ENCODE measurements at regions not wholly inside any gene's neighbourhood (a gene's known extent, or its start where the extent isn't known, plus 50 kb on each side); places are given as distances from the start of the nearest gene placed in this dataset.

- no peak for ATAC-seq
- intact Hi-C loops (cut with DNase I) = no loop called here
- Histone ChIP-seq H3K36me3 (no peaks in the 10 kb centered on the region), H3K4me1 (no peaks in the 10 kb centered on the region), H3K27me3 (no peaks in the 10 kb centered on the region), H3K4me3 (no peak overlapping the region), H3K9me3 (no peaks in the 10 kb centered on the region), H3K27ac (no peak overlapping the region)
- 68 to 79% (median 76%) methylated on average over 5 of the region's 5 CpGs for WGBS, 4 donors
- TF ChIP-seq CTCF (IDR thresholded peaks at IDR 0.05) (no peak), POLR2A (IDR thresholded peaks at IDR 0.05) (no peak)
- DNase-seq = no peak
Observed at GRCh38 chr20:55782224-55782911, 223.0 kb downstream of the CBLN4 start.

- no peak for ATAC-seq
- Histone ChIP-seq H3K27ac (no peak overlapping the region), H3K27me3 (no peaks in the 10 kb centered on the region), H3K4me3 (no peak overlapping the region), H3K36me3 (no peaks in the 10 kb centered on the region), H3K4me1 (no peaks in the 10 kb centered on the region), H3K9me3 (no peaks in the 10 kb centered on the region)
- TF ChIP-seq CTCF (IDR thresholded peaks at IDR 0.05) (no peak), POLR2A (IDR thresholded peaks at IDR 0.05) (no peak)
- no peak for DNase-seq
- WGBS, 4 donors = 70 to 77% (median 77%) methylated on average over 5 of the region's 5 CpGs
- intact Hi-C loops (cut with DNase I) = no loop called here
Observed at GRCh38 chr20:55778796-55779195, 226.5 kb downstream of the CBLN4 start.

- H3K27ac ChIP-seq = no peak overlapping the region
- H3K27me3 ChIP-seq = no peaks in the 10 kb centered on the region
- intact Hi-C loops (cut with DNase I) = no loop called here
- 73 to 82% (median 76%) methylated on average over 2 of the region's 2 CpGs for WGBS, 4 donors
- H3K36me3 ChIP-seq = no peaks in the 10 kb centered on the region
- TF ChIP-seq POLR2A (IDR thresholded peaks at IDR 0.05) (no peak), CTCF (IDR thresholded peaks at IDR 0.05) (no peak)
- ATAC-seq = no peak
- H3K4me1 ChIP-seq = no peaks in the 10 kb centered on the region
- no peaks in the 10 kb centered on the region for H3K9me3 ChIP-seq
- H3K4me3 ChIP-seq = no peak overlapping the region
- no peak for DNase-seq
Observed at GRCh38 chr20:55777641-55778040, 227.7 kb downstream of the CBLN4 start.

GRCh38 chr20:55776176-55776575 is 229.1 kb downstream of the CBLN4 start:
- H3K4me3 ChIP-seq = no peak overlapping the region
- no peaks in the 10 kb centered on the region for H3K9me3 ChIP-seq
- H3K27ac ChIP-seq = no peak overlapping the region
- H3K27me3 ChIP-seq = no peaks in the 10 kb centered on the region
- no peak for ATAC-seq
- H3K36me3 ChIP-seq = no peaks in the 10 kb centered on the region
- no peaks in the 10 kb centered on the region for H3K4me1 ChIP-seq
- no peak for DNase-seq
- 81 to 85% (median 82%) methylated on average over 3 of the region's 3 CpGs for WGBS, 4 donors
- TF ChIP-seq CTCF (IDR thresholded peaks at IDR 0.05) (no peak), POLR2A (IDR thresholded peaks at IDR 0.05) (no peak)
- intact Hi-C loops (cut with DNase I) = no loop called here
